ENCODE measurements at regions not wholly inside any gene's neighbourhood (a gene's known extent, or its start where the extent isn't known, plus 50 kb on each side); places are given as distances from the start of the nearest gene placed in this dataset.

GRCh38 chr10:125554753-125555152 lies 128.2 kb downstream of the TEX36 start:
- no peak for FAIRE-seq
- DNase-seq (ENCODE audit: low read depth), result no peak
- peaks cover 4% of the 10 kb centered on the region for H3K27me3 ChIP-seq (ENCODE audit: control insufficient read depth, insufficient read depth, low read length)
- no peak overlapping the region for H3K4me3 ChIP-seq (ENCODE audit: low read depth, low read length)
- H3K36me3 ChIP-seq (ENCODE audit: control insufficient read depth, insufficient read depth, low read length), result no peaks in the 10 kb centered on the region
- no peak for TF ChIP-seq CTCF (IDR thresholded peaks at IDR 0.05; ENCODE audit: insufficient read depth, low read length, severe bottlenecking)

DNA sequence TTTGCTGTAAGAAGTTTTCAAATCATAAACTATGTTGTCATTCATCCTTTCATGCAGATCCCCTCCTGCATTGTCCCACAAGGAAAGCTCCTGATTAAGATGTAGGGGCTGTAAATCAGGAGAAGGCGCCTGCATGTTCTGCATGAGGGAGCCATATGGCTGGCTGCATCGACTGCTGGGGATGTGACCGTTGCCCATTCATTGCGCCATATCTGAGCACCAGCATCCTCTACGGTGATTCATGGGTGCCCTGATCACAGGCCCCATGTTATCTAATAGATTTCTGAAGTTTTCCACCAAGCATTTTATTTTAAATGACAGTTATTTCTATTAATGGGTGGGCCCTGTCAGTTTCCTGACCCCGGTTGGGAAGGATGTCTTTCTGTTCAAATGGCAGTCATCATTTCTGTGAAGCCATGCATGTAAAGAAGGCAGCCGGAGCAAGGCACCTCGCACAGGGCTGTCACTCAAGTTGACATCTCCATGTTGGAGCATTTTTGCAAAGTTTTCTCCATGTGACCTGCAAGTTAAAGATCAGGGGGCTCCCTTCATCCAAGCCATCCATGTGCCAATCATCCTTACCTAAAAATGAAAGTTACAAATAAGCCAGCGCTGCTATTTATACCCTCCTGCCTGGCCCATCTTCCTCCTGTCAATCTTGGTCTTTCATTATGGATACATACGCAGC lies 128.8 kb downstream of the TEX36 start:
- no peak for FAIRE-seq
- peaks cover 5% of the 10 kb centered on the region for H3K27me3 ChIP-seq (ENCODE audit: control insufficient read depth, insufficient read depth, low read length)
- no peak overlapping the region for H3K4me3 ChIP-seq (ENCODE audit: low read depth, low read length)
- no peak for TF ChIP-seq CTCF (IDR thresholded peaks at IDR 0.05; ENCODE audit: insufficient read depth, low read length, severe bottlenecking)
- no peak for DNase-seq (ENCODE audit: low read depth)
- no peaks in the 10 kb centered on the region for H3K36me3 ChIP-seq (ENCODE audit: control insufficient read depth, insufficient read depth, low read length)

GRCh38 chr10:125553091-125553490 lies 129.9 kb downstream of the TEX36 start:
- no peaks in the 10 kb centered on the region for H3K36me3 ChIP-seq (ENCODE audit: control insufficient read depth, insufficient read depth, low read length)
- FAIRE-seq, result no peak
- H3K4me3 ChIP-seq (ENCODE audit: low read depth, low read length), result no peak overlapping the region
- TF ChIP-seq CTCF (IDR thresholded peaks at IDR 0.05; ENCODE audit: insufficient read depth, low read length, severe bottlenecking), result no peak
- no peak for DNase-seq (ENCODE audit: low read depth)
- peaks cover 5% of the 10 kb centered on the region for H3K27me3 ChIP-seq (ENCODE audit: control insufficient read depth, insufficient read depth, low read length)

DNA sequence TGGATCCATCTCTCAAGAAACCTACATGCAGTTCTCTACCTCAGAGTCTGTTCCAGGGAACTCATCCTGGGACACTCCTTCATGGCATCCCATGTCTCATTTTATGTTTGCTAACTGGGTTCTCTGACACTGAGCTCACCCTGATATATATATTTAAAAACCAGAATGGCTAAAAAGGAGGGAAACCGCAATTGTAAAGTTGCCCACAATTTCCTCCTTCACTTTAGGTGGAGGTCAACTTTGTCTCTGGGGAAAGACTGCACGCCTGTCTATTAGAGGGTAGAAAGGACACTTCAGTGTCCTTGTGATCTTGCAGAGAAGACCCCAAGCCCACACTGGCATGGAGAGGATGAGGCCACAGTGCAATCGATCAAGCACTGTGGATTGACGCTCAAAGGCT lies 131.7 kb downstream of the TEX36 start:
- Histone ChIP-seq H3K36me3 (ENCODE audit: control insufficient read depth, insufficient read depth, low read length) (no peaks in the 10 kb centered on the region), H3K27me3 (ENCODE audit: control insufficient read depth, insufficient read depth, low read length) (peaks cover 3% of the 10 kb centered on the region), H3K4me3 (ENCODE audit: low read depth, low read length) (no peak overlapping the region)
- TF ChIP-seq CTCF (IDR thresholded peaks at IDR 0.05; ENCODE audit: insufficient read depth, low read length, severe bottlenecking), result no peak
- no peak for FAIRE-seq
- no peak for DNase-seq (ENCODE audit: low read depth)

- FAIRE-seq (no peak), DNase-seq (ENCODE audit: low read depth) (no peak)
- H3K36me3 ChIP-seq (ENCODE audit: control insufficient read depth, insufficient read depth, low read length), result no peaks in the 10 kb centered on the region
- H3K4me3 ChIP-seq (ENCODE audit: low read depth, low read length), result no peak overlapping the region
- TF ChIP-seq CTCF (IDR thresholded peaks at IDR 0.05; ENCODE audit: insufficient read depth, low read length, severe bottlenecking), result no peak
- peaks cover 1% of the 10 kb centered on the region for H3K27me3 ChIP-seq (ENCODE audit: control insufficient read depth, insufficient read depth, low read length)
Measured at GRCh38 chr10:125550362-125550761, 132.6 kb downstream of the TEX36 start.

DNA sequence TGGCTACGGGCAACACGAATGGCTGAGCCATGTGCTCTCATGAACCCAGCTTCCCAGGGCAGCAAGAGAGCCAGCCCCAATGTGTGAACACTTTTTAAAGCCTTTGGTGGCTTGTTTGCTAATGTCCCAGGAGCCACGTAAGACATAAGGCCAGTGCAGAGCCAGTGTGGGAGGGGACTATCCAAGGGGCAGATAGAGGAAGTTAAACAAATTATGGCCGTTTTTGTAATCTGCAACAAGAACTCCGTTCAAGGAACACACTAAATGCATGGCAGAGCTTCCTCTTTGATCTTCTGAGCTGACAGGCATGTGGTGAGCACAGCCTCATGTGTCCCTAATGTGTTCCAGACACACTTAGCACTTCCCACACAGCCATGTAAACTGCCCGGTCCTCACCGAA lies 133.3 kb downstream of the TEX36 start:
- Histone ChIP-seq H3K27me3 (ENCODE audit: control insufficient read depth, insufficient read depth, low read length) (peaks cover 1% of the 10 kb centered on the region), H3K4me3 (ENCODE audit: low read depth, low read length) (no peak overlapping the region), H3K36me3 (ENCODE audit: control insufficient read depth, insufficient read depth, low read length) (no peaks in the 10 kb centered on the region)
- FAIRE-seq (no peak), DNase-seq (ENCODE audit: low read depth) (no peak)
- no peak for TF ChIP-seq CTCF (IDR thresholded peaks at IDR 0.05; ENCODE audit: insufficient read depth, low read length, severe bottlenecking)
